Stomach smooth muscle (tissue), 2 donors: ENCODE measurements at regions not wholly inside any gene's neighbourhood (a gene's known extent, or its start where the extent isn't known, plus 50 kb on each side); places are given as distances from the start of the nearest gene placed in this dataset.

Source experiments
- H3K27ac ChIP-seq: one replicate; pipeline ENCODE4 v1.7.0; 2013; ENCODE audit warnings: mild to moderate bottlenecking, low read length, inconsistent platforms
- H3K27me3 ChIP-seq, 2 donors: one replicate each; pipeline ENCODE4 v1.7.0; 2013; ENCODE audit warnings: low read length in 2 of 2; ENCODE audit not compliant: insufficient read depth in 2 of 2, control insufficient read depth in 1 of 2
- H3K36me3 ChIP-seq, 2 donors: one replicate each; pipeline ENCODE4 v1.7.0; 2013; ENCODE audit warnings: low read length in 2 of 2; ENCODE audit not compliant: control insufficient read depth in 2 of 2, insufficient read depth in 2 of 2
- H3K4me1 ChIP-seq: one replicate; pipeline ENCODE4 v1.7.0; 2013; ENCODE audit warnings: low read length; ENCODE audit not compliant: control insufficient read depth, insufficient read depth
- H3K4me3 ChIP-seq, 2 donors: one replicate each; pipeline ENCODE4 v1.7.0; 2013; ENCODE audit warnings: low read length in 2 of 2
- H3K9ac ChIP-seq, 2 donors: one replicate each; pipeline ENCODE4 v1.7.0; 2013; ENCODE audit warnings: low read length in 2 of 2, mild to moderate bottlenecking in 1 of 2
- H3K9me3 ChIP-seq, 2 donors: one replicate each; pipeline ENCODE4 v1.7.0; 2013; ENCODE audit warnings: low read length in 2 of 2; ENCODE audit not compliant: control insufficient read depth in 2 of 2
- donor health status: healthy.
- donor health status: Pancreatic carcinoma.

DNA sequence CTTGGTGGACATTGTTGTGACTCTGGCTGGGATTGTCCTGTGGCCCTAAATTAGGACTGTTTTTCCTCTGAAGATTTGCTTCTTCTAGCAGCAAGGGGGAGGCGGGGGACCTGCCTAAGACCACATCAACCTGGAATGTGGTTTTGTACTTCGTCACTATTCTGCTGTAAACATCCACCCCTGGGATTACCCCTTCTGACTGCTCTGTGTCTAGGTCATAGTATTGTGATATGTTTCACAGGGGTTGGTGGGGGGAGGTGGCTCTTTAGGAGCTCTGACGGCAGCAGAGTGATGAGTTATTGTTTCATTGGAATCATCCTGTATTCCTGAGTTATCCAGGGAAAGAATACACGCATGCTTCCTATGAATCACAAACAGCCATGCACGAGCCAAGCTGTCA lies 226.4 kb upstream of the MYT1L start:
- Histone ChIP-seq H3K27me3 (no peaks in the 10 kb centered on the region), H3K4me3 (no peak overlapping the region), H3K27ac (no peak overlapping the region), H3K9me3 (peaks cover 0 to 9% of the 10 kb centered on the region in 2 donors), H3K4me1 (no peaks in the 10 kb centered on the region), H3K36me3 (no peaks in the 10 kb centered on the region), H3K9ac (no peak overlapping the region)

DNA sequence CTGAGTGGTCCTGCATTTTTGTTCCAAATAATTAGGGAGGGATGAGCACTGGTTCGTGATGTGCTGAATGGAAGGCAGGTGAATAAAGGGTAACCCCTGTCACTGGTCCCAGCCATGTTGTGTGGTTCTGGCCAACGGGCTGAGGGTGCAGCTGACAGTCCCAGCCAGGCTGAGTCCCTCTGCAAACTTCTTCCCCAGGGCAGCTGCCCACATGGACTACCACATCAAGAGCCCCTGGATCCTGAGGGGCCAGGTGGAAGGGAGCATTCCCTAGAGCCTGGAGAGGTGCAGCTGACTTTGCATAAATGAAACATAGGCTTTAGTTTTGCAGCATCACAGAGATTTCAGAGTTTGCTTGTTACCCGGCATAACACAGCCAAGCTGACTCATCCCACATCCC lies 219.8 kb upstream of the MYT1L start:
- Histone ChIP-seq H3K9me3 (peaks cover 0 to 9% of the 10 kb centered on the region in 2 donors), H3K4me1 (no peaks in the 10 kb centered on the region), H3K36me3 (no peaks in the 10 kb centered on the region), H3K27me3 (no peaks in the 10 kb centered on the region), H3K4me3 (no peak overlapping the region), H3K27ac (no peak overlapping the region), H3K9ac (no peak overlapping the region)

- Histone ChIP-seq H3K9me3 (peaks cover 0 to 3% of the 10 kb centered on the region in 2 donors), H3K27ac (no peak overlapping the region), H3K27me3 (no peaks in the 10 kb centered on the region), H3K36me3 (no peaks in the 10 kb centered on the region), H3K9ac (no peak overlapping the region), H3K4me1 (no peaks in the 10 kb centered on the region), H3K4me3 (no peak overlapping the region)
Observed at GRCh38 chr2:2547911-2548310, 216.8 kb upstream of the MYT1L start.

DNA sequence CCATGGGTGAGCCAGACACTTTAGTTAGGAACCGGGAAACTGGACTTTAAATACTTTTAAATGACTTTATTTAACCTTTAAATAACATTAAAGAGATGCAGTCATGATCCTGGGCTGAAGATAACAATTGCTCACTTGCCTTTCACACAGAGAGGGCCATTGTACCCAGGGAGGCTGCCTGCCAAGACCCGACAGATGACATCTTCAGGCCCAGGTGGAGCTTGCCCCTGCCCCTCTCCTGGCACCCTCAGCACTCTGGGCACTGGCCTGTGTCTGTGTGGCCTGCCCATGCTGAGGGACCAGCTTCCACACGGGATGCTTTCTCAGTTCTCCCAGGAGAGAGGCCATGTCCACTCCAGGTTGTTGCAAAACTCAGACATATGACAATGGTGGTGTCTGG lies 216.4 kb upstream of the MYT1L start:
- Histone ChIP-seq H3K27ac (no peak overlapping the region), H3K9ac (no peak overlapping the region), H3K36me3 (no peaks in the 10 kb centered on the region), H3K9me3 (no peaks in the 10 kb centered on the region), H3K27me3 (no peaks in the 10 kb centered on the region), H3K4me1 (no peaks in the 10 kb centered on the region), H3K4me3 (no peak overlapping the region)

- H3K4me1 ChIP-seq, result no peaks in the 10 kb centered on the region
- no peak overlapping the region for H3K4me3 ChIP-seq
- no peaks in the 10 kb centered on the region for H3K27me3 ChIP-seq
- H3K9ac ChIP-seq, result no peak overlapping the region
- H3K27ac ChIP-seq, result no peak overlapping the region
- H3K36me3 ChIP-seq, result no peaks in the 10 kb centered on the region
- no peaks in the 10 kb centered on the region for H3K9me3 ChIP-seq
Observed at GRCh38 chr2:2546046-2546445, 215.0 kb upstream of the MYT1L start.

DNA sequence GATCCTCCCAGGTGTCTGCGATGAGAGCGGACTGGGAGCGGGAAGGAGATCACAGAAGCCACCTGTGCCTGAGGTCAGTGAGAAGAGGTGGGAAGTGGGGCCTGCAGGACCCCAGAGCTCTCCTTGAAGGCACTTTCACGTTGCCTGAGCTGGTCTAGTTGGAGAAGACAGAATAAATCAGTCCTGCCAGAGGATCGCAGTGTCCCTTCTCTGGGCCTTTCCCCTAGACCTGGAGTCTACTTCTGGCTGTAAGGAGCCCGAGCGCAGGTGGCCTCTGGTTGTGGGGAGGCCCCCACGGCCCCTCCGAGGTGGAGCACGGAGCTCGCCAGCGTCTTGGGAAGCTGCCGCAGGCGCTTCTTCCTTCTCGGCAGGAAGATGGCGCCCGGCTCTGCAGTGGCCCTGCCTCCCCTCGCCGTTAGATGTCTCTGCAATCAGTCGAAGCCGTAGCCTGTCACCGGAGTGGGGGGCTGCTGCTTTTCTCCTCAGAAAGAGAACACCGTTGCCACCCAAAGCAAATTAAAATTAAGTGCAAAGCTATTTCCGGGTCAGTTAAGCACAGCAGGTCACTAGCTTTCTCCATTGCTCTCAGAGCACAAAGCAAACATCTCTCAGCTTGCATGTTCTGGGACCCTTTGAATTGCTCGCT lies 212.0 kb upstream of the MYT1L start:
- H3K27ac ChIP-seq, result no peak overlapping the region
- no peak overlapping the region for H3K4me3 ChIP-seq
- no peaks in the 10 kb centered on the region for H3K36me3 ChIP-seq
- no peak overlapping the region for H3K9ac ChIP-seq
- H3K27me3 ChIP-seq, result no peaks in the 10 kb centered on the region
- H3K4me1 ChIP-seq, result no peaks in the 10 kb centered on the region
- no peaks in the 10 kb centered on the region for H3K9me3 ChIP-seq

DNA sequence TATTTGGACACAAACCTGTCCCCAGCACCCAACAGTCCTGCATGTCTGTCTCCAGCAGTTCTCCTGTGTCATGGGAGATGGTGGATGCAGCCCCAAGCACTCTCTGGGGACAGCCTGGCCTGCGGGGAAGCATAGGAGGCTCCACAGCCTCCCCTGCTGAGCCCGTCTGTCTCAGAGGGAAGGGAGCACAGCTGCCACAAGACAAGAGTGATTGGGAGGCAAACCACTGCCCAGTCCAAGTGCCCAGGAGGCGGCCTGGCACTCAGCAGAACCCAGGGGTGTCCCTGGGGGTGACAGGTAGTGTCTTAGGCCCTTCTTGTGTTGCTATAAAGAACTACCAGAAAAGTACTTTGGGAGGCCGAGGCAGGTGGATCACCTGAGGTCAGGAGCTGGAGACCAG lies 211.2 kb upstream of the MYT1L start:
- Histone ChIP-seq H3K27me3 (no peaks in the 10 kb centered on the region), H3K9me3 (no peaks in the 10 kb centered on the region), H3K36me3 (no peaks in the 10 kb centered on the region), H3K9ac (no peak overlapping the region), H3K4me3 (no peak overlapping the region), H3K4me1 (no peaks in the 10 kb centered on the region), H3K27ac (no peak overlapping the region)

- H3K27ac ChIP-seq, result no peak overlapping the region
- H3K4me3 ChIP-seq, result no peak overlapping the region
- no peaks in the 10 kb centered on the region for H3K4me1 ChIP-seq
- H3K9ac ChIP-seq, result no peak overlapping the region
- no peaks in the 10 kb centered on the region for H3K27me3 ChIP-seq
- no peaks in the 10 kb centered on the region for H3K36me3 ChIP-seq
- H3K9me3 ChIP-seq, result no peaks in the 10 kb centered on the region
Observed at GRCh38 chr2:2540406-2540805, 209.3 kb upstream of the MYT1L start.

DNA sequence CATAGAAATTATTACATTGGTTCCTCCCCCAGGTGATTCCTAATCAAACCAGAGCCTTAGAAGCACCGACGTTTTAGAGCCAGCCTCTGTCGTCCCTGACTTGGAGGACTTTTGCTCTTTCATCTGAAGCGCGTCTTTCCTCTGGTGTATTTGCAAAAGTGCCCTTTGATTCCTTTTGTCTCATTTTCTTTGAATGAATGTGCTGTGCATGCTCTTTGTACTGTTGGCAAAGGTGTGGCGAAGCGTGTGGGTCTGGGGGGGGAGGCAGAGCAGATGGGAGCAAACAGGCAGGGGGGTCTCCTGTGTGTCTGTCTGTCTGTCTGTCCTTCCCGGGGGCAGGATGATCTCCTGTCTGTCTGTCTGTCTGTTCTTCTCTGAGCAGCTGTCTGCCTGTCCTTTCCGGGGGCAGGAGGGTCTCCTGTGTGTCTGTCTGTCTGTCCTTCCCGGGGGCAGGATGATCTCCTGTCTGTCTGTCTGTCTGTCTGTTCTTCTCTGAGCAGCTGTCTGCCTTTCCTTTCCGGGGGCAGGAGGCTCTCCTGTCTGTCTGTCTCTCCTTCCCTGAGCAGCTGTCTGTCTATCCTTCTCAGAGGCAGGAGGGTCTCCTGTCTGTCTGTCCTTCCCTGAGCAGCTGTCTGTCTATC lies 205.5 kb upstream of the MYT1L start:
- no peaks in the 10 kb centered on the region for H3K27me3 ChIP-seq
- no peaks in the 10 kb centered on the region for H3K4me1 ChIP-seq
- no peak overlapping the region for H3K27ac ChIP-seq
- no peaks in the 10 kb centered on the region for H3K9me3 ChIP-seq
- H3K4me3 ChIP-seq, result no peak overlapping the region
- no peaks in the 10 kb centered on the region for H3K36me3 ChIP-seq
- H3K9ac ChIP-seq, result no peak overlapping the region

- H3K9me3 ChIP-seq, result no peaks in the 10 kb centered on the region
- no peak overlapping the region for H3K27ac ChIP-seq
- no peaks in the 10 kb centered on the region for H3K27me3 ChIP-seq
Observed at GRCh38 chr2:2530334-2530733, 199.3 kb upstream of the MYT1L start.

GRCh38 chr2:2528846-2529245 lies 197.8 kb upstream of the MYT1L start:
- Histone ChIP-seq H3K9ac (no peak overlapping the region), H3K9me3 (no peaks in the 10 kb centered on the region), H3K4me3 (no peak overlapping the region), H3K27me3 (no peaks in the 10 kb centered on the region), H3K4me1 (peaks cover 5% of the 10 kb centered on the region), H3K27ac (no peak overlapping the region), H3K36me3 (no peaks in the 10 kb centered on the region)

More at GRCh38 chr2:2530334-2530733, 199.3 kb upstream of the MYT1L start:
- no peaks in the 10 kb centered on the region for H3K36me3 ChIP-seq
- H3K4me1 ChIP-seq, result no peaks in the 10 kb centered on the region
- H3K4me3 ChIP-seq, result no peak overlapping the region
- H3K9ac ChIP-seq, result no peak overlapping the region
